Small intestine (tissue), 7 donors: ENCODE measurements at regions not wholly inside any gene's neighbourhood (a gene's known extent, or its start where the extent isn't known, plus 50 kb on each side); places are given as distances from the start of the nearest gene placed in this dataset.

Experiments used
- DNase-seq, 2 donors: peaks; one replicate each; pipeline versions ENCODE4 v3.0.0 to v3.0.0-alpha.2; 2013
- FAIRE-seq: peaks from 2 replicates; lab custom pipeline; 2012; peaks lifted over from hg19 to GRCh38; lab: Jason Lieb, UNC
- H3K27ac ChIP-seq, 3 donors: one replicate each; pipeline ENCODE4 v1.5.1; 2013; ENCODE audit warnings: low read length in 2 of 3, mild to moderate bottlenecking in 2 of 3, control low read depth in 1 of 3, inconsistent platforms in 1 of 3, low read depth in 1 of 3, moderate library complexity in 1 of 3
- H3K27me3 ChIP-seq, 3 donors: one replicate each; pipeline ENCODE4 v1.6.1; 2013; ENCODE audit warnings: low read length in 3 of 3, inconsistent platforms in 1 of 3; ENCODE audit not compliant: control insufficient read depth in 3 of 3, insufficient read depth in 3 of 3
- H3K36me3 ChIP-seq, 3 donors: one replicate each; pipeline ENCODE4 v1.6.1; 2013; ENCODE audit warnings: low read length in 3 of 3, inconsistent platforms in 1 of 3, low read depth in 1 of 3, mild to moderate bottlenecking in 1 of 3, moderate library complexity in 1 of 3; ENCODE audit not compliant: control insufficient read depth in 3 of 3, insufficient read depth in 2 of 3
- H3K4me1 ChIP-seq, 3 donors: one replicate each; pipeline ENCODE4 v1.6.1; 2013; ENCODE audit warnings: low read length in 2 of 3, inconsistent platforms in 1 of 3, low read depth in 1 of 3, mild to moderate bottlenecking in 1 of 3, moderate library complexity in 1 of 3; ENCODE audit not compliant: control insufficient read depth in 3 of 3, insufficient read depth in 2 of 3
- H3K4me3 ChIP-seq, 3 donors: one replicate each; pipeline ENCODE4 v1.5.1; 2013; ENCODE audit warnings: low read length in 3 of 3, control low read depth in 1 of 3, inconsistent platforms in 1 of 3, low read depth in 1 of 3, mild to moderate bottlenecking in 1 of 3, moderate library complexity in 1 of 3
- H3K9me3 ChIP-seq, 2 donors: one replicate each; pipeline ENCODE4 v1.6.1; 2013; ENCODE audit warnings: low read depth in 1 of 2, low read length in 1 of 2; ENCODE audit not compliant: control insufficient read depth in 2 of 2, insufficient read depth in 1 of 2
- WGBS, 3 donors: extraction: QIAGEN DNeasy Blood & Tissue Kit; methylation state at CpG; one replicate each; pipeline ENCODE4 v1.1.7; 2013; 5-methylcytosine and 5-hydroxymethylcytosine counted together
- donor health status: healthy with polysubstance abuse.
- donor health status: control.
- donor health status: control.
- donor health status: Bipolar disorder and iron deficiency.
- donor health status: healthy.

DNA sequence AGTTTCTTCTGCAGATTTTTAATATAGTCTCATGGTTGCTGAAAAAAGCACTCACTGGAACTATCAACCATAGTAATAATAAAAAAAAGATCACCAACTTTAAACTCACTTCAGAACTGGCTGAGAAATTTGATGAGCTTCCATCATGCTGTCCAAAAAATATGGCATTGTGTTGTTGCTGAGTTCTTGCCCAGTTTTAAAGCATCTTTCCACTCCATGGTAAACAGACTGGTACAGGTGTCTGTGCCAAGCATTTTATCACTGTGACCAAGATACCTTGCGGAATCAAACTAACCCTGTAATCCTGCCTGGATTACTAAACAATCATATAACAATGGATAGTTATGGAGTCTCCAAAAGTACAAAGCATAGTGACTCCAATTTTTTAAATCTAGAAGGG lies 360.3 kb upstream of the NOCT start:
- 88 to 94% (median 93%) methylated on average over 1 of the region's 1 CpG for WGBS, 3 donors
- no peak overlapping the region for H3K27ac ChIP-seq
- H3K36me3 ChIP-seq, result no peaks in the 10 kb centered on the region
- H3K27me3 ChIP-seq, result peaks cover 0 to 6% (median 0%) of the 10 kb centered on the region in 3 donors
- no peaks in the 10 kb centered on the region for H3K4me1 ChIP-seq
- H3K4me3 ChIP-seq, result no peak overlapping the region
- no peaks in the 10 kb centered on the region for H3K9me3 ChIP-seq
- FAIRE-seq, result no peak
- DNase-seq, result no peak

DNA sequence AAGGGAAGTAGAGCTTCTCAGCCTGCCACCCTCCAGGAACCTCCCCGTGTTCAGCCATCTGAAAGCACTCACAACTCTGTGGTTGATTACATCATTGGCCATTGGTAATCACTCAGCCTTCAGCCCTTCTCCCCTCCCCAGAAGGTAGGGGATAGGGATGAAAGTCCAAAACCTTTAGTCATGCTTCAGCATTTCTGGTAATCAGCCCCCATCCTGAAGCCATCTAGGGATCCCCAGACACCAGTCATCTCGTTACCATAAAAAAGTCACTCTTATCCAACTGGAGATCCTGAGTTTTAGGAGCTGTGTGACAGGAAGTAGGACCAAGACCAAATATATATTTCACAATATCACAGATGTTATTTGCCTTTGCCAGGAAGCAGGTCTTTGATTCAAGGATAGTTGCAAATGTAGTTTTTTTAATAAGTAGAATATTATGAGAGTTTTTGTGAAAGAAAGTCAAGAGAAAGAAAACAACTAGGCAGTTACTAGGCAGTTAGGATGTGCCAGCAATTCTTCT lies 364.6 kb upstream of the NOCT start:
- H3K4me3 ChIP-seq, result no peak overlapping the region
- H3K4me1 ChIP-seq, result no peaks in the 10 kb centered on the region
- 40 to 49% (median 47%) methylated on average over 2 of the region's 2 CpGs for WGBS, 3 donors
- peaks cover 0 to 3% (median 0%) of the 10 kb centered on the region in 3 donors for H3K27me3 ChIP-seq
- no peak for DNase-seq
- no peak for FAIRE-seq
- H3K36me3 ChIP-seq, result no peaks in the 10 kb centered on the region
- H3K9me3 ChIP-seq, result no peaks in the 10 kb centered on the region
- H3K27ac ChIP-seq, result no peak overlapping the region

DNA sequence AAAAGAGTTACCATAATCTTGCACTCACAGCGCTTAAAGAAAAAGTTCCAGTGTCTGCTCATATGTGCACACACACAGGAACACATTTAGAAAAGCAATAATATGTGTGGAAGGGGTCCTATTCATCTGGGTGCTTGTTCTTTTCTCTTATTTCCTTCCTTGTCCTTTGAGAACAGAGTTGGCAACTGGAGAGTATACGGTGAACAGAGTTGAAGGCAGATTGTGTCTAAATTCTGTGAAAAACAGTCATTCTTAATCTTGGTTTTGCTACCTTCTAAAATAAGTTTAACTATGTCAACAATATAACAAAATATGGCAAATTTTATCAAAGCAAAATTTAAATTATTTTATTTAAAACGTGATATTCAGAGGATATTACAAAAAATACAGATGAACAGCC lies 365.1 kb upstream of the NOCT start:
- no peak for FAIRE-seq
- no peaks in the 10 kb centered on the region for H3K36me3 ChIP-seq
- no peaks in the 10 kb centered on the region for H3K9me3 ChIP-seq
- H3K27me3 ChIP-seq, result peaks cover 0 to 3% (median 0%) of the 10 kb centered on the region in 3 donors
- WGBS, 3 donors, result 84 to 95% (median 90%) methylated on average over 3 of the region's 3 CpGs
- H3K27ac ChIP-seq, result no peak overlapping the region
- H3K4me3 ChIP-seq, result no peak overlapping the region
- H3K4me1 ChIP-seq, result no peaks in the 10 kb centered on the region
- DNase-seq, result no peak

DNA sequence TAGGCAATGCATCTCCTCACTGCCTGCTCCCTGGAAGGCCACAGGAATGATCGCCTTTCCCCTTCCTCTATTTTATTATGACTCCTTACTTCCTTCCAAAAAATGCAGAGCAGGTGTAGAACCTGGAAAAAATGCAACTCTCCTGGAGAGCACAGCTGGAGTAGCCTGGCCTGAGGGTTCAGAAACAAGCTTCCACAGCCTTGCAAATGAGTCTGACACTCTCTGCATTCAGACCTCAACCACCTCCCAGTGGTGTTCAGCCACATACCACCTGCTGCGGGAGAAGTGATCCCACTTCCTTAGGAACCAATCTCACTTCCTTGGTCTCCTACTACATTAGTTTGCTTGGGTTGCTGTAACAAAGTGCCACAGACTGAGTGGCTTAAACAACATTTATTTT lies 368.1 kb upstream of the NOCT start:
- no peaks in the 10 kb centered on the region for H3K4me1 ChIP-seq
- no peak overlapping the region for H3K27ac ChIP-seq
- H3K27me3 ChIP-seq, result peaks cover 0 to 3% (median 0%) of the 10 kb centered on the region in 3 donors
- no peak for FAIRE-seq
- no peak overlapping the region for H3K4me3 ChIP-seq
- WGBS, 3 donors, result 83 to 92% (median 84%) methylated on average over 2 of the region's 2 CpGs
- H3K9me3 ChIP-seq, result no peaks in the 10 kb centered on the region
- no peaks in the 10 kb centered on the region for H3K36me3 ChIP-seq
- DNase-seq, result no peak

DNA sequence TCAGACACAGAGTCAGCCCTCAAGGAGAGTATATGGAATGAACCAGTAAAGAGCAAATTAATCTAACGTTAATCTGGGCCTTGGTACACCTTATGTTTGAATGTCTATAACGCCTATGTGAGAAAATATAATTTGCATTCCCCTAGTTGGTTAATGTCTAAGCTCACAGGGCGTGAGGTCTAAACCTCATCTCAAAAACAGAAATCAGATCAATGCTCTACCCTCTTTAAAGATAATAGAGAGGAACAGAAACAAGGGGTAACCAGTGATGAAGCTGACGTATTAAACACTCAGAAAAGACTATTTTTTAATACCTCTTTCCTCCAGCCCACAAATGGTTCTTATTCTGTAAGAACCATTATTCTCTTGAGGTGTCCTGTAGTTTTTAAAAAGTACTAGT lies 369.2 kb upstream of the NOCT start:
- DNase-seq (no peak), FAIRE-seq (no peak)
- Histone ChIP-seq H3K4me1 (no peaks in the 10 kb centered on the region), H3K36me3 (no peaks in the 10 kb centered on the region), H3K4me3 (no peak overlapping the region), H3K9me3 (no peaks in the 10 kb centered on the region), H3K27me3 (peaks cover 0 to 3% (median 0%) of the 10 kb centered on the region in 3 donors), H3K27ac (no peak overlapping the region)
- WGBS, 3 donors, result 66 to 86% (median 76%) methylated on average over 4 of the region's 4 CpGs

DNA sequence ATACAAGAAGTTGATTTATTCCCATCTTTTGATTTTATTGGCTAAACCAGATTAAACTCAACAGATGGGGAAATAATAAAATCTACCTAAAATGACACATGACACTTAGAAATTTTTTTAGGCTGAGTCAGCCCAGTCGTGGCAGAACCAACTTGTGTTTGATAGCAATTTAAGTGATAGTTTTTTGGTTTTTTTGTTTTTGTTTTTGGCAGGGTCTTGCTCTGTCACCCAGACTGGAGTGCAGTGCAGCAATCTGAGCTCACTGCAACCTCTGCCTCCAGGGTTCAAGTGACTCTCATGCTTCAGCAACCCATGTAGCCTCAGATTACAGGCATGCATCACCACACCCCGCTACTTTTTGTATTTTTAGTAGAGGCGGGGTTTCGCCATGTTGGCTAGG lies 370.3 kb upstream of the NOCT start:
- FAIRE-seq (no peak), DNase-seq (no peak)
- no peak overlapping the region for H3K4me3 ChIP-seq
- H3K9me3 ChIP-seq, result no peaks in the 10 kb centered on the region
- no peaks in the 10 kb centered on the region for H3K4me1 ChIP-seq
- 74 to 87% (median 80%) methylated on average over 4 of the region's 4 CpGs for WGBS, 3 donors
- no peaks in the 10 kb centered on the region for H3K27me3 ChIP-seq
- H3K36me3 ChIP-seq, result no peaks in the 10 kb centered on the region
- H3K27ac ChIP-seq, result no peak overlapping the region

DNA sequence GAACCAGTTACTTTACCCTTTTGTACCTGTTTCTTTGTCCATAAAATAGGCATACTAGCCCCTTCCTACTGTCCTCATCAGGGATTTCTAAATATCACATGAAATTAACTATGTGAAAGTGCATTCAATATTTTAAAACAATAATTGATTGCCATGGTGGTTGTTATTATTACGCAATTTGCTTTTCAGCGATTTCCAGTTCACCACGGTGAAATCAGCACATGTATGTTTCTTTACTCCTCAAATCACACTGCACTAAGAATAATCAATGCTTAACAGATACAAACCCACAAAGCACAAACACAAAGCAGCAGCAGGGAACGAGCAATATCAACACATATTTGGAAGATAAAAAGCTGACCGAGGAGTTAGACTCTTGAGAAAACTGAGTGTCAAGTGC lies 371.3 kb upstream of the NOCT start:
- Histone ChIP-seq H3K36me3 (no peaks in the 10 kb centered on the region), H3K27me3 (no peaks in the 10 kb centered on the region), H3K9me3 (no peaks in the 10 kb centered on the region), H3K4me1 (no peaks in the 10 kb centered on the region), H3K27ac (no peak overlapping the region), H3K4me3 (no peak overlapping the region)
- WGBS, 3 donors, result 62 to 68% (median 65%) methylated on average over 5 of the region's 5 CpGs
- FAIRE-seq, result no peak
- DNase-seq, result no peak

DNA sequence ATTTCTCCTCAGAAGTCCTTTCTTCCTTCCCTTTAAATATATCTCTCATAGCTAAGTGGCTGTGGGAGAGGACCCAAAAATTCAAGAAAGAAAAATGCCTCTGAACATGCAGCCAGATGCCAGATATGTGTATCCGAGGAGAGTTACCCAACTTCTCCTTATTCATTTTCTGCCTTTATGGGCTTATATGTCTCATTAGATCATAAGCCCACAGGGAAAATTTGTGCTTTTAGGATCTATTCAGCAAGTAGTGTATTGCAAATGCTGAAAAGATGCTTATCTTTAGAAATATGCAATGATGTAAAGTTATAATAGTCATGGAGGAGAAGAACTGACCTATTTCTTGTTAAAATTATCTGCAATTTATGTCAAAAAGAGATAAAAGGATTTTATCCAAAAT lies 371.8 kb upstream of the NOCT start:
- Histone ChIP-seq H3K27ac (no peak overlapping the region), H3K36me3 (no peaks in the 10 kb centered on the region), H3K4me1 (no peaks in the 10 kb centered on the region), H3K27me3 (no peaks in the 10 kb centered on the region), H3K9me3 (no peaks in the 10 kb centered on the region), H3K4me3 (no peak overlapping the region)
- no peak for FAIRE-seq
- no peak for DNase-seq
- 61 to 88% (median 82%) methylated on average over 1 of the region's 1 CpG for WGBS, 3 donors

DNA sequence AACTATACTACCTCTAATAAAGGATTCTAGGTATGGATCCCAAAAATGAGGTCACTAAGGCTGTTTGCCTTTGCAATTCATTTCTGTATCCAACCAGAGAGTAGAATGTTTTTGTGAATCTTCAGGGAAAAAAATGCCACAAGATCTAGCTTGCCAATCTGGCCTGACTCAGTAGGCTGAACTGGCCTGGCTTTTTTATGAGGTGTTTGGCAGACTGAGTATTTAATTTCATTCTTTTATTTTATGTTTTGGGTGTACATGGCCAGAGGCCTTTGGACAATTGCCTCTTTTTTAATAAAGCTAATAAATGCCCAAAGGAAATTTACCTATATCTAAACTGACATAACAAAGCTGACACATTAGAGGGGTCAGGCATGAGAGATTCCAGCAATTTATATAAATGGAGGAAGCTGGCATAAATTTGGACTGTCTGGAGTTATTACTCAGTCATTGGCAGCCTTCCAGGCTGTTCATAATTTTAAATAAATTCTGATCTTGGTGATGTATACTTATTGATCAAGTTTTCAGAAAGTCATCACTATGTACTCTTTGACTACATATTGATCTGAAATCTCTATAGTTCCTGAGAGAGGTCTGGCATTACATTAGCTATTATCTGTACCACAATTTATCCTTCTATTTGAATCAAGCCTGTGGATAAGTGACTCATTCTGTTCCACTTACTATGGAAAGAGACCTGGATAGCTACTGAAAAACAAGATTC lies 376.4 kb upstream of the NOCT start:
- Histone ChIP-seq H3K36me3 (no peaks in the 10 kb centered on the region), H3K4me1 (no peaks in the 10 kb centered on the region), H3K27ac (no peak overlapping the region), H3K4me3 (no peak overlapping the region), H3K9me3 (no peaks in the 10 kb centered on the region), H3K27me3 (no peaks in the 10 kb centered on the region)
- DNase-seq (no peak), FAIRE-seq (no peak)
